ENCODE measurements at regions not wholly inside any gene's neighbourhood (a gene's known extent, or its start where the extent isn't known, plus 50 kb on each side); places are given as distances from the start of the nearest gene placed in this dataset.

DNA sequence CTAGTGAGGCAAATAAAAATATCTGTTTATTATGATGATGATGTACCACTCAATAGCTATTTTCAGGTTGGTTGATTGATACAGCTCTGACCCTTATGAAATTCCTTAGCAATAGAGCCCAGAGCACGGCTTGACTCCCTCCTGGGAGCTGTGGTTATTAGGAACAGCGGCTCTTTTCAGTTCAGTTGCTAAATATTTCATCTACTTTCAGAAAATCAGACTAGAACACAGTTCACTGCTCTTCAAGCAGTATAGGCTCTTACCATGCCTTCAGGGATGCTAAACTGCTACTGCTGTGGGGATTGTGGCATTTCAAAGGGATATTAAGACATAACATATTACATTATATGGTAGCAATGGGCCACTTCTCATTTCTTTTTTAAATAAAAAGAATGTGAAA is 218.8 kb downstream of the SNCA start:
- Mint-ChIP-seq H3K36me3 (ENCODE audit: low read depth) (no peaks in the 10 kb centered on the region), H3K4me1 (ENCODE audit: low read depth) (no peaks in the 10 kb centered on the region), H3K4me3 (no peak overlapping the region), H3K27ac (no peak overlapping the region), H3K27me3 (no peaks in the 10 kb centered on the region), H3K9me3 (no peaks in the 10 kb centered on the region)
- intact Hi-C loops (cut with micrococcal nuclease), result no loop called here

DNA sequence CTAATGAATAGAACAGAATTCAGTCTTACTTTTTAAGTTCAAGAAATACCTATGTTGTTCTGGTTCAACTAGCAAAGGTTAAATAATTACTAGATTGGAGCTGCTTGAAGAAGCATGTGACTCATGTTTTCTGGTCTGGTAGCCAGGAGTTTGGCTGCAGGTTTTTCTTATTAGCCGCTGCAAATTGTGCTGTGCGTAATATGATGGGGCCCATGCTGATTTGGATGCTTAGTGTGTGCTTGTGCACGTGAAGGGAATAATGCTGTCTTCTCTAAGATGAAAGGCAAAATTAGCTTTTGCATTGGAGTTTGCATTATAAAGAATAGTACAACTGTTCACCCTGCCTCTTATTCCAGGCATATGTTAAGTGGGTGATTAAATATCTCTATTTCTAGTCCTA is 219.6 kb downstream of the SNCA start:
- Mint-ChIP-seq H3K9me3 (no peaks in the 10 kb centered on the region), H3K36me3 (ENCODE audit: low read depth) (no peaks in the 10 kb centered on the region), H3K4me3 (no peak overlapping the region), H3K27ac (no peak overlapping the region), H3K27me3 (no peaks in the 10 kb centered on the region), H3K4me1 (ENCODE audit: low read depth) (no peaks in the 10 kb centered on the region)
- intact Hi-C loops (cut with micrococcal nuclease), result no loop called here

DNA sequence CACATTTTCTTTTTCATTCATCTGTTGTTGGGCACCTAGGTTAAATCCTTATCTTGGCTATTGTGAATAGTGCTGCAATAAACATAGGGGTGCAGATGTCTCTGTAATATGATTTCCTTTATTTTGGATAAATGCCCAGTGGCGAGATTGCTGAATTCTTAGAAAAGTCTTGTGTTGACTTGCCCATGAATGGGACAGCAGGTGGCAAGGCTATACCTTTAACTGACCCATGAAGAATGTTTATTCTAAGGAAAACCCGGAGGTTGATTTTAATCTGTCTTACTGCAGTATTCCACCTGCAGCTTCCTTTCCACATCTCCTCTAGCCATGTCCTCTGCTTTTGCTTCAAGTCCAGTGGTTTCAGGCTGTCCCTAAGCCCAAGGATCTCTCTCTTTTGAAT is 220.6 kb downstream of the SNCA start:
- intact Hi-C loops (cut with micrococcal nuclease), result no loop called here
- no peaks in the 10 kb centered on the region for H3K27me3 Mint-ChIP-seq
- no peaks in the 10 kb centered on the region for H3K36me3 Mint-ChIP-seq (ENCODE audit: low read depth)
- H3K4me1 Mint-ChIP-seq (ENCODE audit: low read depth), result no peaks in the 10 kb centered on the region
- no peak overlapping the region for H3K4me3 Mint-ChIP-seq
- no peak overlapping the region for H3K27ac Mint-ChIP-seq
- H3K9me3 Mint-ChIP-seq, result no peaks in the 10 kb centered on the region

DNA sequence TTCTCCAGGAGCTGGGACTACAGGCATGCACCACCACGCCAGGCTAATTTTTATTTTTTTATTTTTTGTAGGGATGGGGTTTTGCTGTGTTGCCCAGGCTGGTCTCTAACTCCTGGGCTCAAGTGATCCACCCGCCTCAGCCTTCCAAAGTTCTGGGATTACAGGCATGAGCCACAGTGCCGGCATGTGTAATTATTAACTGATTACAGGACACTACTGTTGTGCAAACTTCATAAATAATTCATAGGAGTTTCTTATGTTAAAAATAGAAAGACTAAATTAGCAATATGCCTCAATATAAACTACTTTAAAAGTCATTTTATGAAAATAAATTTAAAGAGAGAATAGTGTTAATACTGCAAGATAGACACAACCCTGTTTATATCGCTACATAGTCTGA is 221.9 kb downstream of the SNCA start:
- no peak overlapping the region for H3K4me3 Mint-ChIP-seq
- H3K36me3 Mint-ChIP-seq (ENCODE audit: low read depth), result no peaks in the 10 kb centered on the region
- intact Hi-C loops (cut with micrococcal nuclease), result no loop called here
- no peaks in the 10 kb centered on the region for H3K4me1 Mint-ChIP-seq (ENCODE audit: low read depth)
- H3K27ac Mint-ChIP-seq, result no peak overlapping the region
- no peaks in the 10 kb centered on the region for H3K27me3 Mint-ChIP-seq
- peaks cover 5% of the 10 kb centered on the region for H3K9me3 Mint-ChIP-seq

DNA sequence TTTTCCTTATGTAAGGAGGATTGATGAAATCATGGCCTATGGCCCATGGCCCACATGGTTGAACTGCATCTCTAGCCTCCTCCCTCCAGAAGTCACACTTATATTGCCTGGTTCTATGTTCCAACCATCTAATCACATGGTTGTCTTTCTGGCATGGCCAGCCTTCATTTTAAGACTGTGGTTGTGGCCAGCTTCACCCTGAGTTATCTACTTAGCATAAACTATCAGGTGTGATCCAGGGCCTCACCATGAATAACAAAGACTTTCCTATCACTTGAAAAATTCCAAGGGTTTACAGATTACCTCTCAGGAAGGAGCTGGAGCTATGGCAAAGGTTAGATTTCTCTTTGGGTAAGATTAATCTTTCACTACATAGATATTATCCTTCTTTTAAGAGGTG is 222.8 kb downstream of the SNCA start:
- intact Hi-C loops (cut with micrococcal nuclease), result no loop called here
- Mint-ChIP-seq H3K36me3 (ENCODE audit: low read depth) (no peaks in the 10 kb centered on the region), H3K4me3 (no peak overlapping the region), H3K9me3 (peaks cover 14% of the 10 kb centered on the region), H3K4me1 (ENCODE audit: low read depth) (no peaks in the 10 kb centered on the region), H3K27me3 (no peaks in the 10 kb centered on the region), H3K27ac (no peak overlapping the region)

DNA sequence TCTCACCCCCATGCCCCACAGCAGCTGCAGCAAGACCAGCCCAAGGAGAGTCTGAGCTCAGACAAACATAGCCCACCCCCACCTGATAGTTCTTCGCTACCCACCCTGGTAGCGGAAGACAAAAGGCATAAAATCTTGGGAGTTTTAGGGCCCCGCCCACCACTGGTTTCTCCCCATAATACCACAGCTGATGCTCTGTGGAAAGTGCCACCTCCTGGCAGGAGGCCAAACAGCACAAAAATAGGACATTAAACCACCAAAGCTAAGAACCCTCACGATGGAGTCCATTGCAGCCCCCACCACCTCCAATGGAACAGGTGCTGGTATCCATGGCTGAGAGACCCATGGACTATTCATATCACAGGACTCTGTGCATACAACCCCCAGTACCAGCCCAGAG is 226.7 kb downstream of the SNCA start:
- H3K4me1 Mint-ChIP-seq (ENCODE audit: low read depth), result no peaks in the 10 kb centered on the region
- H3K4me3 Mint-ChIP-seq, result no peak overlapping the region
- no peaks in the 10 kb centered on the region for H3K36me3 Mint-ChIP-seq (ENCODE audit: low read depth)
- intact Hi-C loops (cut with micrococcal nuclease), result no loop called here
- no peaks in the 10 kb centered on the region for H3K27me3 Mint-ChIP-seq
- no peak overlapping the region for H3K27ac Mint-ChIP-seq
- peaks cover 15% of the 10 kb centered on the region for H3K9me3 Mint-ChIP-seq

DNA sequence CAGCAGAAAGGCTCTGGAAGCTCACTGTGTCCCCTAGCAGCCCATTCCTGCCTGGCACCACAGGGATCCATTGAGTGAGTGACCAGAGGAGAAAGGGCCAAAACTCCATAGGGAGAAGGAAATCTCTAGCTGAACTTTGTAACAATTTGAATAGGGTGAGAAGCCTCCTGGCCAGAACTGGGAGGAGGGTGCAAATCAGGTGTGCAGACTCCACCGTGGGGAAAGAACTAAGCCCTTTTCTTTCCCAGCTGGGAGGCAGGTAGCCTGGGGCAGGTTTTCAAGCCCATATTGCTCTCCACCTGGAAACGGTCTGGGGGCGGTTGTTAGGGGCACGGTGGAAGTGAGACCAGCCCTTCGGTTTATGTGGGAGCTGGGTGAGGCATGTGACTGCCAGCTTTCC is 227.2 kb downstream of the SNCA start:
- intact Hi-C loops (cut with micrococcal nuclease), result no loop called here
- no peaks in the 10 kb centered on the region for H3K36me3 Mint-ChIP-seq (ENCODE audit: low read depth)
- no peaks in the 10 kb centered on the region for H3K4me1 Mint-ChIP-seq (ENCODE audit: low read depth)
- peaks cover 18% of the 10 kb centered on the region for H3K9me3 Mint-ChIP-seq
- H3K27me3 Mint-ChIP-seq, result no peaks in the 10 kb centered on the region
- no peak overlapping the region for H3K4me3 Mint-ChIP-seq
- H3K27ac Mint-ChIP-seq, result no peak overlapping the region

DNA sequence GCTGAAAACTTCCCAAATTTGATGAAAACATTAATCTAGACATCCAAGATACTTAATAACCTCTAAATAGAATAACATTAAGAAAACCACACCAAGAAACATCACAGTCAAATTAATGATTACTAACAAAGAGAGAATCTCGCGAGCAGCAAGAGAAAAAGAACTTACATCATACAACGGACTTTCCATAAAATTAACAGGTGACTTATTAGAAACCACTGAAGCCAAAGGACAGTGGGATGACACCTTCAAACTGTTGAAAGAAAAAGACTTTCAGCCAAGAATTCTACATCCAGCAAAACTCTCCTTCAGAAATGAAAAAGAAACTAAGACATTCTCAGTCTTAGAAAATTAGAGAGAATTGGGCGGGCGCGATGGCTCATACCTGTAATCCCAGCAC is 232.0 kb downstream of the SNCA start:
- no peak overlapping the region for H3K4me3 Mint-ChIP-seq
- H3K9me3 Mint-ChIP-seq, result peaks cover 24% of the 10 kb centered on the region
- H3K36me3 Mint-ChIP-seq (ENCODE audit: low read depth), result no peaks in the 10 kb centered on the region
- H3K27me3 Mint-ChIP-seq, result no peaks in the 10 kb centered on the region
- no peaks in the 10 kb centered on the region for H3K4me1 Mint-ChIP-seq (ENCODE audit: low read depth)
- H3K27ac Mint-ChIP-seq, result no peak overlapping the region
- intact Hi-C loops (cut with micrococcal nuclease), result no loop called here

DNA sequence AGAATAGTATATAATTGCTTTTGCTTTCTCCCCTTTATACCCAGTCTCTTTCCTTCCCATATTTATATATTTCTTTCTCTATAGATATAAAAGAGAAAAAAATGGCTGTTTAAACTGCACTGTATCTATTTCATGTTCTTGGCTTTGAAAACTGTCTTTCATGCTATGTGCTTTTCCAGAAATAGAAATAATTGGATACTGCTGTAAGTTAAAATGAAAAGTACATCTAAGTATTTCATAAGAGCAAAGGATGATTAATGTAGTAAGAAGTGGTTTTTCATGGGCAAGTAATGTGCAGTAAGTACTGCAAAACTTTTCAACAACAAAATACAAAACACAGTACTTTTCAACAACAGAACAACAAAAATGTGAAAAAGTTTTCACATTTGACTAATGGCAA is 237.9 kb downstream of the SNCA start:
- no peak overlapping the region for H3K4me3 Mint-ChIP-seq
- intact Hi-C loops (cut with micrococcal nuclease), result no loop called here
- no peak overlapping the region for H3K27ac Mint-ChIP-seq
- no peaks in the 10 kb centered on the region for H3K4me1 Mint-ChIP-seq (ENCODE audit: low read depth)
- no peaks in the 10 kb centered on the region for H3K27me3 Mint-ChIP-seq
- H3K9me3 Mint-ChIP-seq, result peaks cover 6% of the 10 kb centered on the region
- no peaks in the 10 kb centered on the region for H3K36me3 Mint-ChIP-seq (ENCODE audit: low read depth)

DNA sequence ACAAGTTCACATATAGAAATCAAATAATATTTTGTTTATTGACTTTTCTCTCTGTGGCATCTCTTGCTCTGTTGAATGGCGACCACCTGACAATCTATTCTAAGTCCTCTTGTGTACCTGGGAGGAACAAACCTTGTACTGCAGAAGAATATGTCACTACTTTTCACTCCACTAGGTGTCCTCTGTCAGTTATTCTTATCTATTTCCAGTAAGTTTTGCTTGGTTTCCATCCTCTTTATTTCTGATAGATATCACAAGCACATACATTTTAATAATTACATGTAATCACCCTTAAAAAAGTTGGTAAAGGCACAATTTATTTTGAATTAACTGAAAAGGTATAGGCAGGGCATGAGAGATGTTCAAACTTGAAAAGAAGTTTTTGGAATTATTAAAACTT is 238.4 kb downstream of the SNCA start:
- Mint-ChIP-seq H3K9me3 (peaks cover 4% of the 10 kb centered on the region), H3K4me3 (no peak overlapping the region), H3K27me3 (no peaks in the 10 kb centered on the region), H3K27ac (no peak overlapping the region), H3K4me1 (ENCODE audit: low read depth) (no peaks in the 10 kb centered on the region), H3K36me3 (ENCODE audit: low read depth) (no peaks in the 10 kb centered on the region)
- intact Hi-C loops (cut with micrococcal nuclease), result no loop called here

DNA sequence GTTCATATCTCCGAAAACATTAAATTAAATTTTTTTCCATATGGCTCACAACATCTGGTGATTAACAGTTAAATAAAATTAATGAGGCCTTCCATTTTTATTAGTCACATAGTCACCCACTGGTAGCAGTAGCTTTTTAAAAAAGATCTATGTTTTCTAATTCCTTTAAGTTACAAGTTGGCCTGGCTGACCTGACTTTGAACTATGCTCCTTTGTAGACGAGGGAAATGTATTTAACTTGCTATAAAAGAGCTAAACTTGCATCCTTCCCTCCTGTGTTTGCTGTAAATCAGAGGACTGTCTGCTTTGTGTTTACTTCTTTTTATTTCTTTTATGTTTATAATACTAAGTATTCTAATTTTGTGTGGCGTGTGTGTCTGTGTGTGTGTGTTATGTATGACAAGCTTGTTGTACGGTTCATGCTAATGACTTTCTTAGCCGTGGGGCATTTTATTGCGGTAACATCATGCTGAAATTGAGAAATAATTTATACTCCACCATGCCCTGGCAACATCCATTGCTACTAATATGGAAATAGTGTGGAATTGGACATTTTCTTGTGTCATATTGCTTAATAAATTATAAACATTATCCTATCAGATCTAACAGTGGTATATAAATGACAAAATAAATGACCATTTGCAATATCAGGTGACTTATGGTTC is 241.7 kb downstream of the SNCA start:
- no peak overlapping the region for H3K27ac Mint-ChIP-seq
- H3K4me3 Mint-ChIP-seq, result no peak overlapping the region
- intact Hi-C loops (cut with micrococcal nuclease), result no loop called here
- no peaks in the 10 kb centered on the region for H3K36me3 Mint-ChIP-seq (ENCODE audit: low read depth)
- peaks cover 9% of the 10 kb centered on the region for H3K9me3 Mint-ChIP-seq
- no peaks in the 10 kb centered on the region for H3K4me1 Mint-ChIP-seq (ENCODE audit: low read depth)
- H3K27me3 Mint-ChIP-seq, result no peaks in the 10 kb centered on the region

DNA sequence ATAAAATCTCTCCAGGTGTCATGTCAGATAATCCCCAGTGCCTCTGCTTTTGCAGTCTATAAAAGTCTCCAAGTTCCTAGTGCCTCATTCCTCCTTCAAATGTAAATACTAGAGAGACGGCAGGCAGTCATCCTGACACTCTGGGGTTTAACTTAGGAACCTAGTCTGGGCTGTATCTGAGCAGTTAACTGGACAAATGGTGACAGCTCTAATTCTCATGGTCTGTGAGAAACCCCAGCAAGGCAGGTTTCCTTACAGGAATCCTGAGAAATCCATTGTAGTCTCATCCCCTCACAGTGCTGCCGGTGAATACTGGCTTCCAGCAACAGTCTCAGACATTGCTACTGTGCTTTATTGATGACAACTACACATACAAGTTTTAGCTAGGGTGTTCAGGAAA is 246.8 kb downstream of the SNCA start:
- no peak overlapping the region for H3K4me3 Mint-ChIP-seq
- no peak overlapping the region for H3K27ac Mint-ChIP-seq
- intact Hi-C loops (cut with micrococcal nuclease), result no loop called here
- no peaks in the 10 kb centered on the region for H3K27me3 Mint-ChIP-seq
- H3K4me1 Mint-ChIP-seq (ENCODE audit: low read depth), result no peaks in the 10 kb centered on the region
- H3K36me3 Mint-ChIP-seq (ENCODE audit: low read depth), result no peaks in the 10 kb centered on the region
- H3K9me3 Mint-ChIP-seq, result peaks cover 9% of the 10 kb centered on the region

DNA sequence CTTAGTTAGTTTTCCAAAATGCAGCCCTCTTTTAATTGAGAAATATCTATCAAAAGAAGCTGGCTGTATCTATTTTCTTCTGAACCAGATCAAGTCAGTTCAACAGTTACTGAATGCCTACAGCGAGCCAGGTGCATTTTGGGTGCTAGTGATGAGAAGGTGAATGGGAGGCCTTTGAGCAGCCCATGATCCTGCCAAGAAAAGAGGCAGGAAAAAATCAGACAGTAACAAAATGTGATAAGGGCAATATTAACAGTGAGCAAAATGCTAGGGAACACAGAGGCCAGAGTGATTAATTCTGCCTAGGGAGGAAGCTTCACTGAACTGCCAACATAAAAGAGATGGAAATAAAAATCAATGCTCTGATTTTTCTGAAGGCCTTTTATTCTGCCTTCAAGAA is 248.5 kb downstream of the SNCA start:
- Mint-ChIP-seq H3K36me3 (ENCODE audit: low read depth) (no peaks in the 10 kb centered on the region), H3K27ac (no peak overlapping the region), H3K4me3 (no peak overlapping the region), H3K27me3 (no peaks in the 10 kb centered on the region), H3K9me3 (peaks cover 9% of the 10 kb centered on the region), H3K4me1 (ENCODE audit: low read depth) (no peaks in the 10 kb centered on the region)
- intact Hi-C loops (cut with micrococcal nuclease), result loop anchor here (5.0 kb wide), 1 partner anchor 314 kb away; no protein-coding TSS in a partner anchor

DNA sequence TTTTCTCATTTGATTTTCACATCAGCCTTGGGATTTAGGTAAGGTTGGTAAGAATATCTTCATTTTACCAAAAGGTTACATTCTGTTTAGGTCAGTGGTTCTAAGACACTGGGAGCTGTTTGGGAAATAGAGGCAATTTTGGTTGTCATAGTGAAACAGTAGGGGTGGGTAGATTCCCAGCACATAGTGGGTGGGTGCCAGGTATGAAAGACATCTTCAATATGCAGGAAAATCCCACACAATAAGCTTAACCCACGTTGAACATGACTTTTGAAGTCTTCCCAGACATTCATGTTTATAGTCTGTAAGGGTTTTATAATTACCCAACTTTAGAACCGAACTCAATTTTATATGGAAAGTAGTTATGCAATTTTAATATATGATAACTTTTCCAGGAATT is 249.6 kb downstream of the SNCA start:
- peaks cover 9% of the 10 kb centered on the region for H3K9me3 Mint-ChIP-seq
- intact Hi-C loops (cut with micrococcal nuclease), result loop anchor here (5.0 kb wide), 1 partner anchor 315 kb away; no protein-coding TSS in a partner anchor
- no peaks in the 10 kb centered on the region for H3K27me3 Mint-ChIP-seq
- no peak overlapping the region for H3K27ac Mint-ChIP-seq
- no peaks in the 10 kb centered on the region for H3K4me1 Mint-ChIP-seq (ENCODE audit: low read depth)
- H3K4me3 Mint-ChIP-seq, result no peak overlapping the region
- no peaks in the 10 kb centered on the region for H3K36me3 Mint-ChIP-seq (ENCODE audit: low read depth)

DNA sequence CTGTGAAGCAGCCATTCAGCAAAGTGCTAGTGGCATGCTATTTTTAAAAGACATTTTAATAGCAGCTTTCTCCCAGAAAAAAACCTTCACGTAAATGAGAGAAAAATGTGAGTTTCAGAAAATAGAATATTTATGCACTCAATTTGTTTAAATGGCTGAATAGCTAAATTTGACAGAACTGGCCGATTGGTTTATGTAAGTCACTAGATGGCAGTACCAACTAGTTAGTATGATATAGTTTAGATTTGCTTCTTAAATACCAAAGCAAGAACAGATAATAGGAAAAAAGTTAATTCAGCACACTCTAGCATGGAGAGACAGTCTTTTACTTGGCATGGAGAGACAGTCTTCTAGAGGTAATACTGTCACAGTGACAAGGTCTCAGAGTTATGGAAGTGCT is 250.1 kb downstream of the SNCA start:
- Mint-ChIP-seq H3K4me1 (ENCODE audit: low read depth) (no peaks in the 10 kb centered on the region), H3K27ac (no peak overlapping the region), H3K9me3 (peaks cover 6% of the 10 kb centered on the region), H3K27me3 (no peaks in the 10 kb centered on the region), H3K4me3 (no peak overlapping the region), H3K36me3 (ENCODE audit: low read depth) (no peaks in the 10 kb centered on the region)
- intact Hi-C loops (cut with micrococcal nuclease), result loop anchor here (5.0 kb wide), 1 partner anchor 315 kb away; no protein-coding TSS in a partner anchor

All from dendritic cell treated with granulocyte-macrophage colony-stimulating factor and Interleukin-4, amounts not matched to agents 40 ng/mL and 50 ng/mL, for 4 days (primary cell).